B cell (primary cell): ENCODE measurements at regions not wholly inside any gene's neighbourhood (a gene's known extent, or its start where the extent isn't known, plus 50 kb on each side); places are given as distances from the start of the nearest gene placed in this dataset.

ENCODE experiments used
- ATAC-seq: fragments of 200-7000 bp; cut with Tn5 transposase; one replicate; pipeline ENCODE4 v1.10.0; 2021; ENCODE audit warnings: low read depth, mild to moderate bottlenecking, moderate number of reproducible peaks, moderate library complexity
- CTCF ChIA-PET: fragments of 350-600 bp; sonication (Branson Sonifier 250); formaldehyde crosslinking; loops from one replicate; lab custom pipeline; 2021; ENCODE audit warnings: antibody characterized with exemption, inconsistent platforms; lab: Charles Lee
- POLR2A ChIA-PET: fragments of 350-600 bp; sonication (Branson Sonifier 250); formaldehyde crosslinking; loops from one replicate; lab custom pipeline; 2021; ENCODE audit warnings: antibody characterized with exemption; lab: Charles Lee
- DNase-seq: peaks from one replicate; pipeline ENCODE4 v3.0.0; 2013
- H2AFZ ChIP-seq: 2 replicates; pipeline ENCODE4 v1.6.1; 2012; ENCODE audit warnings: mild to moderate bottlenecking, low read depth, low read length; ENCODE audit not compliant: insufficient read depth, poor library complexity, severe bottlenecking
- H3K27ac ChIP-seq, 2 donors: 1 replicate in 1 of 2; 2 replicates in 1 of 2; pipeline ENCODE4 v1.5.1; 2012 to 2013; ENCODE audit warnings: low read length in 2 of 2, mild to moderate bottlenecking in 2 of 2, moderate library complexity in 1 of 2
- H3K27me3 ChIP-seq, 4 experiments: fragments of 200-600 bp in 1 of 4; sonication (generic) in 1 of 4; replicated peaks in 1 of 4; 1 replicate in 2 of 4; 2 replicates in 2 of 4; pipeline versions ENCODE4 v1.6.1 to v1.7.0; 2013 to 2016; ENCODE audit warnings: low read length in 3 of 4, mild to moderate bottlenecking in 2 of 4, mixed read lengths in 1 of 4, moderate library complexity in 1 of 4; ENCODE audit not compliant: insufficient read depth in 4 of 4, control insufficient read depth in 3 of 4; ENCODE audit errors: control extremely low read depth in 1 of 4
- H3K36me3 ChIP-seq, 2 experiments: replicated peaks in 1 of 2; 1 replicate in 1 of 2; 2 replicates in 1 of 2; pipeline versions ENCODE4 v1.6.1 to v1.7.1; 2013; ENCODE audit warnings: low read length in 1 of 2; ENCODE audit not compliant: insufficient read depth in 2 of 2, control insufficient read depth in 1 of 2; ENCODE audit errors: control extremely low read depth in 1 of 2, extremely low read depth in 1 of 2
- H3K4me1 ChIP-seq, 2 donors: fragments of 200-600 bp in 1 of 2; sonication (generic) in 1 of 2; 1 replicate in 1 of 2; 2 replicates in 1 of 2; pipeline versions ENCODE4 v1.5.1 to v1.6.1; 2013 to 2017; ENCODE audit warnings: low read length in 2 of 2; ENCODE audit not compliant: control insufficient read depth in 2 of 2, insufficient read depth in 2 of 2
- H3K4me2 ChIP-seq: replicated peaks from 2 replicates; pipeline ENCODE3; 2012; ENCODE audit warnings: mild to moderate bottlenecking, low read depth, low read length; ENCODE audit not compliant: poor library complexity, severe bottlenecking
- H3K4me3 ChIP-seq, 5 experiments: fragments of 200-600 bp in 1 of 5; sonication (generic) in 1 of 5; 1 replicate in 3 of 5; 2 replicates in 2 of 5; pipeline versions ENCODE4 v1.5.1 to v1.7.0; 2011 to 2016; ENCODE audit warnings: low read length in 4 of 5, mild to moderate bottlenecking in 4 of 5, low read depth in 2 of 5, control low read depth in 1 of 5, moderate library complexity in 1 of 5; ENCODE audit not compliant: insufficient read depth in 1 of 5; ENCODE audit errors: control extremely low read depth in 1 of 5, extremely low read depth in 1 of 5
- H3K79me2 ChIP-seq: fragments of 200-600 bp; sonication (generic); one replicate; pipeline ENCODE4 v1.6.0; 2016; ENCODE audit warnings: low read length; ENCODE audit not compliant: control insufficient read depth, insufficient read depth
- H3K9ac ChIP-seq: fragments of 200-600 bp; sonication (generic); 2 replicates; pipeline ENCODE4 v1.6.1; 2017; ENCODE audit warnings: mild to moderate bottlenecking, low read length, moderate library complexity
- H3K9me3 ChIP-seq, 3 donors: one replicate each; pipeline versions ENCODE4 v1.6.1 to v1.7.1; 2013; ENCODE audit warnings: low read length in 2 of 3; ENCODE audit not compliant: control insufficient read depth in 2 of 3, insufficient read depth in 1 of 3; ENCODE audit errors: control extremely low read depth in 1 of 3
- H4K20me1 ChIP-seq: 2 replicates; pipeline ENCODE4 v1.6.0; 2012; ENCODE audit warnings: mild to moderate bottlenecking, low read length; ENCODE audit not compliant: insufficient read depth, control insufficient read depth, poor library complexity, severe bottlenecking
- H3K27ac Mint-ChIP-seq: one replicate; pipeline ENCODE4 v1.8.0; 2021; ENCODE audit warnings: mixed read lengths
- H3K27me3 Mint-ChIP-seq: one replicate; pipeline ENCODE4 v1.8.0; 2021; ENCODE audit warnings: mixed read lengths
- H3K4me1 Mint-ChIP-seq: one replicate; pipeline ENCODE4 v1.8.0; 2021; ENCODE audit warnings: mixed read lengths
- H3K4me3 Mint-ChIP-seq: one replicate; pipeline ENCODE4 v1.8.0; 2021; ENCODE audit warnings: mixed read lengths
- H3K9me3 Mint-ChIP-seq: one replicate; pipeline ENCODE4 v1.8.0; 2022; ENCODE audit warnings: mixed read lengths; ENCODE audit not compliant: insufficient read depth
- CTCF ChIP-seq: fragments of 200-600 bp; IDR thresholded peaks from one replicate; pipeline ENCODE4 v1.8.0; 2022; ENCODE audit warnings: antibody characterized with exemption, mild to moderate bottlenecking
- EZH2 ChIP-seq: IDR thresholded peaks from 2 replicates; pipeline ENCODE4 v1.6.1; 2012; ENCODE audit warnings: borderline replicate concordance, low read depth, mild to moderate bottlenecking, moderate library complexity, low read length; ENCODE audit not compliant: insufficient read depth, poor library complexity, severe bottlenecking
- WGBS: methylation state at CpG from one replicate; pipeline ENCODE4 v1.1.5; 2013; ENCODE audit warnings: missing lambda C conversion rate; ENCODE audit not compliant: insufficient coverage; 5-methylcytosine and 5-hydroxymethylcytosine counted together
- intact Hi-C: fragments of 100-400 bp; cut with micrococcal nuclease; formaldehyde crosslinking; loops from one replicate; pipeline ENCODE4 v1.10.0; 2022

DNA sequence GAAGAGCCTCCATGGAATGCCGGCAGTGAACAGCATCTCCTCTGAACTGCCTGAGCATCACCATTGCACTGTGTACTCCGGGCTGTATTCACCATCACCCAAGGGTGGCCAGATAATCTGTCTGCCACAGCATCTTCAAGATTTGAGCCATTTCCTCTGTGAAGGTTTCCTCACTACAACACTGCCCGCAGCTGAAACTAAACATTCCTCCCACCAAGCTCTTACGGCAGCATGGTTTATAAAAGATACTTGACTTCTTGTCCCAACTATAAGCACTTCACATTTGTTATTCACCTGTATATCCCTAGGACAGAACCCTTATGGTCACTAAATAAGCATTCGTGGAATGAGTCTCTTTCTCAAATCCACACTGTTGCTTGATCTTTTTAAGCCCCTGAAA lies 125.9 kb downstream of the SST start:
- Histone ChIP-seq H3K9ac (no peak overlapping the region), H3K27me3 (peaks cover 0 to 3% (median 1%) of the 10 kb centered on the region in 4 experiments), H3K9me3 (no peaks in the 10 kb centered on the region), H3K79me2 (no peaks in the 10 kb centered on the region), H2AFZ (no peak overlapping the region), H3K27ac (no peak overlapping the region), H3K36me3 (no peaks in the 10 kb centered on the region), H4K20me1 (no peaks in the 10 kb centered on the region), H3K4me3 (no peak overlapping the region), H3K4me1 (no peaks in the 10 kb centered on the region), H3K4me2 (no peak overlapping the region)
- ATAC-seq, result no peak
- intact Hi-C loops, result no loop called here
- ChIA-PET POLR2A (no interaction called here), CTCF (no interaction called here)
- Mint-ChIP-seq H3K4me3 (no peak overlapping the region), H3K9me3 (peaks cover 3% of the 10 kb centered on the region), H3K4me1 (no peaks in the 10 kb centered on the region), H3K27ac (no peak overlapping the region), H3K27me3 (peaks cover 35% of the 10 kb centered on the region)
- TF ChIP-seq CTCF, result no peak
- TF ChIP-seq EZH2, result no peak
- no peak for DNase-seq
- WGBS, result 100% methylated on average over 4 of the region's 5 CpGs

- WGBS, result no CpG with 5 or more reads among the region's 6 CpGs
- Histone ChIP-seq H4K20me1 (no peaks in the 10 kb centered on the region), H3K9ac (no peak overlapping the region), H2AFZ (no peak overlapping the region), H3K27ac (no peak overlapping the region), H3K9me3 (no peaks in the 10 kb centered on the region), H3K4me2 (no peak overlapping the region), H3K4me1 (no peaks in the 10 kb centered on the region), H3K4me3 (no peak overlapping the region), H3K36me3 (no peaks in the 10 kb centered on the region), H3K79me2 (no peaks in the 10 kb centered on the region), H3K27me3 (peaks cover 0 to 3% (median 1%) of the 10 kb centered on the region in 4 experiments)
- DNase-seq, result no peak
- CTCF ChIA-PET, result no interaction called here
- Mint-ChIP-seq H3K4me3 (no peak overlapping the region), H3K27me3 (peaks cover 25% of the 10 kb centered on the region), H3K27ac (no peak overlapping the region), H3K9me3 (peaks cover 3% of the 10 kb centered on the region), H3K4me1 (no peaks in the 10 kb centered on the region)
- no peak for TF ChIP-seq EZH2
- no peak for TF ChIP-seq CTCF
- ATAC-seq, result no peak
- intact Hi-C loops, result no loop called here
- POLR2A ChIA-PET, result no interaction called here
These were observed 129.3 kb downstream of the SST start for GRCh38 chr3:187540847-187541246.
